HEK293T (cell line): ENCODE measurements at regions not wholly inside any gene's neighbourhood (a gene's known extent, or its start where the extent isn't known, plus 50 kb on each side); places are given as distances from the start of the nearest gene placed in this dataset.

ENCODE experiments used
- CTCF ChIA-PET: fragments of 350-600 bp; formaldehyde crosslinking; extraction: SDS; loops from one replicate; lab custom pipeline; 2021; ENCODE audit warnings: antibody characterized with exemption, inconsistent platforms; lab: Yijun Ruan, JAX
- POLR2A ChIA-PET: fragments of 350-600 bp; formaldehyde crosslinking; extraction: SDS; loops from one replicate; lab custom pipeline; 2020; ENCODE audit warnings: antibody characterized with exemption, inconsistent platforms; lab: Yijun Ruan, JAX
- DNase-seq: peaks from one replicate; pipeline ENCODE4 v3.0.0; 2012; ENCODE audit warnings: mixed read lengths; ENCODE audit errors: extremely low spot score
- ARNT ChIP-seq: fragments of 450-650 bp; IDR thresholded peaks from 2 replicates; pipeline ENCODE4 v1.6.1; 2017; ENCODE audit warnings: mild to moderate bottlenecking
- BHLHE40 ChIP-seq: fragments of 450-650 bp; IDR thresholded peaks from 2 replicates; pipeline ENCODE4 v1.6.1; 2016; ENCODE audit warnings: mild to moderate bottlenecking, moderate library complexity, borderline replicate concordance
- CTBP1 ChIP-seq: fragments of 450-650 bp; IDR thresholded peaks from 2 replicates; pipeline ENCODE4 v1.6.1; 2016; ENCODE audit warnings: borderline replicate concordance
- ELF4 ChIP-seq: fragments of 450-650 bp; IDR thresholded peaks from 2 replicates; pipeline ENCODE4 v1.6.1; 2017; ENCODE audit warnings: antibody characterized with exemption
- FOXA1 ChIP-seq: fragments of 450-650 bp; IDR thresholded peaks from 2 replicates; pipeline ENCODE4 v1.6.1; 2016; ENCODE audit warnings: mild to moderate bottlenecking
- FOXK2 ChIP-seq: fragments of 450-650 bp; IDR thresholded peaks from 2 replicates; pipeline ENCODE4 v1.6.1; 2016; ENCODE audit warnings: mild to moderate bottlenecking
- FOXM1 ChIP-seq: fragments of 450-650 bp; IDR thresholded peaks from 2 replicates; pipeline ENCODE4 v1.6.1; 2017; ENCODE audit warnings: mild to moderate bottlenecking, borderline replicate concordance
- HDGF ChIP-seq: fragments of 450-650 bp; IDR thresholded peaks from 2 replicates; pipeline ENCODE4 v1.6.1; 2017; ENCODE audit warnings: antibody characterized with exemption, borderline replicate concordance
- L3MBTL2 ChIP-seq: fragments of 450-650 bp; conservative IDR thresholded peaks from 2 replicates; pipeline ENCODE4 v1.6.1; 2016; ENCODE audit warnings: mild to moderate bottlenecking
- LEF1 ChIP-seq: fragments of 450-650 bp; IDR thresholded peaks from 2 replicates; pipeline ENCODE4 v1.6.1; 2017; ENCODE audit warnings: mild to moderate bottlenecking, borderline replicate concordance
- NFRKB ChIP-seq: fragments of 450-650 bp; IDR thresholded peaks from 2 replicates; pipeline ENCODE4 v1.6.1; 2016; ENCODE audit warnings: mild to moderate bottlenecking, moderate library complexity
- PKNOX1 ChIP-seq: fragments of 450-650 bp; IDR thresholded peaks from 2 replicates; pipeline ENCODE4 v1.6.1; 2016
- SP1 ChIP-seq: fragments of 450-650 bp; IDR thresholded peaks from 2 replicates; pipeline ENCODE4 v1.6.1; 2017
- SUZ12 ChIP-seq: fragments of 450-650 bp; IDR thresholded peaks from 2 replicates; pipeline ENCODE4 v1.6.1; 2016; ENCODE audit warnings: mild to moderate bottlenecking
- TARDBP ChIP-seq: fragments of 450-650 bp; IDR thresholded peaks from 2 replicates; pipeline ENCODE4 v1.6.1; 2016
- ZNF384 ChIP-seq: fragments of 450-650 bp; IDR thresholded peaks from 2 replicates; pipeline ENCODE4 v1.6.1; 2016

GRCh38 chr5:56529666-56530430, 285.5 kb upstream of the MAP3K1 start:
- TF ChIP-seq ZNF384 (no peak), L3MBTL2 (no peak), BHLHE40 (no peak), PKNOX1 (no peak), CTBP1 (no peak), FOXM1 (no peak), FOXK2 (no peak)
- no peak for DNase-seq
- POLR2A ChIA-PET: no interaction called here
- CTCF ChIA-PET: no interaction called here

- ChIA-PET CTCF (no interaction called here), POLR2A (no interaction called here)
- TF ChIP-seq FOXM1 (no peak), L3MBTL2 (no peak), LEF1 (no peak), ZNF384 (no peak), BHLHE40 (no peak), SP1 (no peak), FOXK2 (no peak), TARDBP (no peak), SUZ12 (no peak), HDGF (no peak), ELF4 (no peak), FOXA1 (no peak), ARNT (no peak), CTBP1 (no peak), NFRKB (no peak)
- DNase-seq: no peak
Measured at GRCh38 chr5:56527174-56527573, 288.2 kb upstream of the MAP3K1 start.

- ChIA-PET CTCF (no interaction called here), POLR2A (no interaction called here)
- DNase-seq: no peak
- TF ChIP-seq FOXK2: no peak
- TF ChIP-seq FOXA1: no peak
- no peak for TF ChIP-seq CTBP1
- no peak for TF ChIP-seq SP1
- no peak for TF ChIP-seq LEF1
- TF ChIP-seq BHLHE40: no peak
Measured at GRCh38 chr5:56525113-56525512, 290.2 kb upstream of the MAP3K1 start.

- no peak for DNase-seq
- no peak for TF ChIP-seq FOXM1
- TF ChIP-seq BHLHE40: no peak
- no peak for TF ChIP-seq L3MBTL2
- TF ChIP-seq SUZ12: no peak
- TF ChIP-seq NFRKB: no peak
- TF ChIP-seq HDGF: no peak
- TF ChIP-seq FOXK2: no peak
- no peak for TF ChIP-seq SP1
- no peak for TF ChIP-seq ARNT
- no peak for TF ChIP-seq ZNF384
- no peak for TF ChIP-seq ELF4
- TF ChIP-seq PKNOX1: no peak
- ChIA-PET POLR2A (no interaction called here), CTCF (no interaction called here)
Measured at GRCh38 chr5:56523790-56524575, 290.9 kb upstream of the ANKRD55 start.

GRCh38 chr5:56522960-56523359, 289.8 kb upstream of the ANKRD55 start:
- POLR2A ChIA-PET: no interaction called here
- TF ChIP-seq ZNF384 (no peak), FOXK2 (no peak)
- CTCF ChIA-PET: no interaction called here
- no peak for DNase-seq

- no peak for TF ChIP-seq LEF1
- TF ChIP-seq PKNOX1: no peak
- TF ChIP-seq CTBP1: no peak
- no peak for TF ChIP-seq NFRKB
- TF ChIP-seq FOXK2: no peak
- TF ChIP-seq TARDBP: no peak
- no peak for TF ChIP-seq BHLHE40
- TF ChIP-seq SP1: no peak
- no peak for TF ChIP-seq HDGF
- TF ChIP-seq SUZ12: no peak
- TF ChIP-seq ZNF384: no peak
- no peak for TF ChIP-seq FOXA1
- TF ChIP-seq FOXM1: no peak
- TF ChIP-seq ARNT: no peak
- TF ChIP-seq L3MBTL2: no peak
- TF ChIP-seq ELF4: no peak
Measured at GRCh38 chr5:56522169-56522568, 289.0 kb upstream of the ANKRD55 start.

More at GRCh38 chr5:56522169-56522568, 289.0 kb upstream of the ANKRD55 start:
- CTCF ChIA-PET: no interaction called here
- POLR2A ChIA-PET: no interaction called here
- no peak for DNase-seq
